HEK293T (cell line): ENCODE measurements at regions not wholly inside any gene's neighbourhood (a gene's known extent, or its start where the extent isn't known, plus 50 kb on each side); places are given as distances from the start of the nearest gene placed in this dataset.

Source experiments
- BHLHE40 ChIP-seq: fragments of 450-650 bp; IDR thresholded peaks from 2 replicates; pipeline ENCODE4 v1.6.1; 2016; ENCODE audit warnings: mild to moderate bottlenecking, moderate library complexity, borderline replicate concordance
- ELF4 ChIP-seq: fragments of 450-650 bp; IDR thresholded peaks from 2 replicates; pipeline ENCODE4 v1.6.1; 2017; ENCODE audit warnings: antibody characterized with exemption
- FOXA1 ChIP-seq: fragments of 450-650 bp; IDR thresholded peaks from 2 replicates; pipeline ENCODE4 v1.6.1; 2016; ENCODE audit warnings: mild to moderate bottlenecking
- FOXM1 ChIP-seq: fragments of 450-650 bp; IDR thresholded peaks from 2 replicates; pipeline ENCODE4 v1.6.1; 2017; ENCODE audit warnings: mild to moderate bottlenecking, borderline replicate concordance
- HDGF ChIP-seq: fragments of 450-650 bp; IDR thresholded peaks from 2 replicates; pipeline ENCODE4 v1.6.1; 2017; ENCODE audit warnings: antibody characterized with exemption, borderline replicate concordance
- L3MBTL2 ChIP-seq: fragments of 450-650 bp; conservative IDR thresholded peaks from 2 replicates; pipeline ENCODE4 v1.6.1; 2016; ENCODE audit warnings: mild to moderate bottlenecking
- PKNOX1 ChIP-seq: fragments of 450-650 bp; IDR thresholded peaks from 2 replicates; pipeline ENCODE4 v1.6.1; 2016
- SP1 ChIP-seq: fragments of 450-650 bp; IDR thresholded peaks from 2 replicates; pipeline ENCODE4 v1.6.1; 2017

GRCh38 chr6:14882394-14883026, 363.4 kb upstream of the JARID2 start:
- TF ChIP-seq HDGF: no peak
- TF ChIP-seq L3MBTL2: no peak
- TF ChIP-seq BHLHE40: no peak
- TF ChIP-seq ELF4: no peak
- no peak for TF ChIP-seq FOXA1
- TF ChIP-seq FOXM1: no peak
- TF ChIP-seq PKNOX1: no peak
- TF ChIP-seq SP1: no peak
